NCI-H345 (cell line): ENCODE measurements at regions not wholly inside any gene's neighbourhood (a gene's known extent, or its start where the extent isn't known, plus 50 kb on each side); places are given as distances from the start of the nearest gene placed in this dataset.

Experiments used
- DNase-seq: peaks from one replicate; lab custom pipeline; 2025; lab: John Stamatoyannopoulos, UW

- DNase-seq = no peak
Measured at GRCh38 chr2:5842326-5842725, 150.1 kb downstream of the SOX11 start.

- no peak for DNase-seq
Measured at GRCh38 chr2:5845798-5846330, 153.7 kb downstream of the SOX11 start.

GRCh38 chr2:5846881-5847280 lies 154.7 kb downstream of the SOX11 start:
- no peak for DNase-seq

GRCh38 chr2:5849562-5849961 lies 157.4 kb downstream of the SOX11 start:
- DNase-seq = no peak

- DNase-seq = no peak
Measured at GRCh38 chr2:5851410-5851809, 159.2 kb downstream of the SOX11 start.

- DNase-seq = no peak
Measured at GRCh38 chr2:5854797-5855196, 162.6 kb downstream of the SOX11 start.

- DNase-seq = no peak
Measured at GRCh38 chr2:5867056-5867455, 174.9 kb downstream of the SOX11 start.

GRCh38 chr2:5868931-5869330 lies 176.7 kb downstream of the SOX11 start:
- no peak for DNase-seq

- DNase-seq = no peak
Measured at GRCh38 chr2:5869936-5870335, 177.8 kb downstream of the SOX11 start.

GRCh38 chr2:5877360-5877759 lies 185.2 kb downstream of the SOX11 start:
- no peak for DNase-seq

- DNase-seq = no peak
Measured at GRCh38 chr2:5885451-5886173, 193.4 kb downstream of the SOX11 start.

- DNase-seq = no peak
Measured at GRCh38 chr2:5886462-5886861, 194.3 kb downstream of the SOX11 start.

- no peak for DNase-seq
Measured at GRCh38 chr2:5888126-5888525, 195.9 kb downstream of the SOX11 start.

- no peak for DNase-seq
Measured at GRCh38 chr2:5889519-5889918, 197.3 kb downstream of the SOX11 start.

GRCh38 chr2:5894355-5894754 lies 202.2 kb downstream of the SOX11 start:
- no peak for DNase-seq

- no peak for DNase-seq
Measured at GRCh38 chr2:5895284-5895683, 203.1 kb downstream of the SOX11 start.

- no peak for DNase-seq
Measured at GRCh38 chr2:5897249-5897648, 205.1 kb downstream of the SOX11 start.

- no peak for DNase-seq
Measured at GRCh38 chr2:5898667-5899066, 206.5 kb downstream of the SOX11 start.

GRCh38 chr2:5905661-5906060 lies 213.5 kb downstream of the SOX11 start:
- DNase-seq = no peak

GRCh38 chr2:5908071-5908470 lies 215.9 kb downstream of the SOX11 start:
- DNase-seq = no peak

- no peak for DNase-seq
Measured at GRCh38 chr2:5911718-5912117, 219.5 kb downstream of the SOX11 start.

GRCh38 chr2:5913711-5914395 lies 221.7 kb downstream of the SOX11 start:
- DNase-seq = no peak

GRCh38 chr2:5914811-5915611 lies 222.8 kb downstream of the SOX11 start:
- peak; percentile 75 for DNase-seq
